ENCODE measurements at regions not wholly inside any gene's neighbourhood (a gene's known extent, or its start where the extent isn't known, plus 50 kb on each side); places are given as distances from the start of the nearest gene placed in this dataset.

- H3K4me1 ChIP-seq (ENCODE audit: insufficient read depth, low read length, poor library complexity, severe bottlenecking), result peaks cover 32% of the 10 kb centered on the region
- H3K9me2 ChIP-seq (ENCODE audit: insufficient read depth, low read length), result no peaks in the 10 kb centered on the region
- H3K9me3 ChIP-seq (ENCODE audit: low read length), result peaks cover 8% of the 10 kb centered on the region; the same call in 1 of the 2 replicates
- no peak for DNase-seq (ENCODE audit: low spot score)
- intact Hi-C loops (cut with micrococcal nuclease; ENCODE audit: unreplicated experiment), result no loop called here
- no peak overlapping the region for H3K27ac ChIP-seq (ENCODE audit: low read depth, low read length, poor library complexity, severe bottlenecking)
- no peaks in the 10 kb centered on the region for H4K20me1 ChIP-seq (ENCODE audit: insufficient read depth, low read length)
- CTCF ChIA-PET (ENCODE audit: unreplicated experiment), result no interaction called here
- no peak for TF ChIP-seq CTCF (conservative IDR thresholded peaks at IDR 0.05; ENCODE audit: low read length)
- no peak for TF ChIP-seq EZH2phosphoT487 (IDR thresholded peaks at IDR 0.05; ENCODE audit: borderline replicate concordance, low read depth, low read length)
- no peak overlapping the region for H2AFZ ChIP-seq (ENCODE audit: low read length)
- no peak overlapping the region for H3K4me2 ChIP-seq (ENCODE audit: low read length)
- no peaks in the 10 kb centered on the region for H3K36me3 ChIP-seq (ENCODE audit: insufficient read depth, low read length)
- H3K79me2 ChIP-seq (ENCODE audit: insufficient read depth, low read depth, low read length), result no peaks in the 10 kb centered on the region
- no TSS peak for BruUV-seq (replicated peaks)
- POLR2A ChIA-PET, result interaction anchor here (1.7 kb wide), 1 partner anchor 14 kb away, joined by 5 read pairs; no protein-coding TSS in a partner anchor
- no peak overlapping the region for H3K4me3 ChIP-seq (ENCODE audit: low read depth, low read length, poor library complexity, severe bottlenecking)
These were observed 517.8 kb downstream of the AACS start for GRCh38 chr12:125583071-125583470.

GRCh38 chr12:125586441-125586840 is 521.2 kb downstream of the AACS start:
- no peaks in the 10 kb centered on the region for H3K9me2 ChIP-seq (ENCODE audit: insufficient read depth, low read length)
- no peaks in the 10 kb centered on the region for H3K9me3 ChIP-seq (ENCODE audit: low read length)
- POLR2A ChIA-PET, result no interaction called here
- H4K20me1 ChIP-seq (ENCODE audit: insufficient read depth, low read length), result no peaks in the 10 kb centered on the region
- no peaks in the 10 kb centered on the region for H3K79me2 ChIP-seq (ENCODE audit: insufficient read depth, low read depth, low read length)
- no peak overlapping the region for H3K4me2 ChIP-seq (ENCODE audit: low read length)
- H3K36me3 ChIP-seq (ENCODE audit: insufficient read depth, low read length), result no peaks in the 10 kb centered on the region
- intact Hi-C loops (cut with micrococcal nuclease; ENCODE audit: unreplicated experiment), result no loop called here
- no peak overlapping the region for H3K27ac ChIP-seq (ENCODE audit: low read depth, low read length, poor library complexity, severe bottlenecking)
- H3K4me3 ChIP-seq (ENCODE audit: low read depth, low read length, poor library complexity, severe bottlenecking), result no peak overlapping the region
- H3K4me1 ChIP-seq (ENCODE audit: insufficient read depth, low read length, poor library complexity, severe bottlenecking), result peaks cover 9% of the 10 kb centered on the region
- TF ChIP-seq CTCF (conservative IDR thresholded peaks at IDR 0.05; ENCODE audit: low read length) (no peak), EZH2phosphoT487 (IDR thresholded peaks at IDR 0.05; ENCODE audit: borderline replicate concordance, low read depth, low read length) (no peak)
- CTCF ChIA-PET (ENCODE audit: unreplicated experiment), result no interaction called here
- no TSS peak for BruUV-seq (replicated peaks)
- no peak for DNase-seq (ENCODE audit: low spot score)
- H2AFZ ChIP-seq (ENCODE audit: low read length), result no peak overlapping the region

- no peaks in the 10 kb centered on the region for H3K9me2 ChIP-seq (ENCODE audit: insufficient read depth, low read length)
These were observed 528.0 kb downstream of the AACS start for GRCh38 chr12:125593269-125593668.

More at GRCh38 chr12:125593269-125593668, 528.0 kb downstream of the AACS start:
- peaks cover 6% of the 10 kb centered on the region; the same call in 1 of the 2 replicates for H3K9me3 ChIP-seq (ENCODE audit: low read length)
- H3K4me2 ChIP-seq (ENCODE audit: low read length), result no peak overlapping the region
- TF ChIP-seq CTCF (conservative IDR thresholded peaks at IDR 0.05; ENCODE audit: low read length) (no peak), EZH2phosphoT487 (IDR thresholded peaks at IDR 0.05; ENCODE audit: borderline replicate concordance, low read depth, low read length) (no peak)
- BruUV-seq (replicated peaks), result no TSS peak
- POLR2A ChIA-PET, result no interaction called here
- no peaks in the 10 kb centered on the region for H3K4me1 ChIP-seq (ENCODE audit: insufficient read depth, low read length, poor library complexity, severe bottlenecking)
- H3K27ac ChIP-seq (ENCODE audit: low read depth, low read length, poor library complexity, severe bottlenecking), result no peak overlapping the region
- no peak overlapping the region for H2AFZ ChIP-seq (ENCODE audit: low read length)
- H4K20me1 ChIP-seq (ENCODE audit: insufficient read depth, low read length), result no peaks in the 10 kb centered on the region
- intact Hi-C loops (cut with micrococcal nuclease; ENCODE audit: unreplicated experiment), result no loop called here
- H3K79me2 ChIP-seq (ENCODE audit: insufficient read depth, low read depth, low read length), result no peaks in the 10 kb centered on the region
- H3K36me3 ChIP-seq (ENCODE audit: insufficient read depth, low read length), result no peaks in the 10 kb centered on the region
- H3K4me3 ChIP-seq (ENCODE audit: low read depth, low read length, poor library complexity, severe bottlenecking), result no peak overlapping the region
- CTCF ChIA-PET (ENCODE audit: unreplicated experiment), result no interaction called here
- DNase-seq (ENCODE audit: low spot score), result no peak
